ENCODE measurements at regions not wholly inside any gene's neighbourhood (a gene's known extent, or its start where the extent isn't known, plus 50 kb on each side); places are given as distances from the start of the nearest gene placed in this dataset.

GRCh38 chr18:39481281-39481680 lies 1915.7 kb upstream of the CELF4 start:
- TF ChIP-seq, protein P1, sequence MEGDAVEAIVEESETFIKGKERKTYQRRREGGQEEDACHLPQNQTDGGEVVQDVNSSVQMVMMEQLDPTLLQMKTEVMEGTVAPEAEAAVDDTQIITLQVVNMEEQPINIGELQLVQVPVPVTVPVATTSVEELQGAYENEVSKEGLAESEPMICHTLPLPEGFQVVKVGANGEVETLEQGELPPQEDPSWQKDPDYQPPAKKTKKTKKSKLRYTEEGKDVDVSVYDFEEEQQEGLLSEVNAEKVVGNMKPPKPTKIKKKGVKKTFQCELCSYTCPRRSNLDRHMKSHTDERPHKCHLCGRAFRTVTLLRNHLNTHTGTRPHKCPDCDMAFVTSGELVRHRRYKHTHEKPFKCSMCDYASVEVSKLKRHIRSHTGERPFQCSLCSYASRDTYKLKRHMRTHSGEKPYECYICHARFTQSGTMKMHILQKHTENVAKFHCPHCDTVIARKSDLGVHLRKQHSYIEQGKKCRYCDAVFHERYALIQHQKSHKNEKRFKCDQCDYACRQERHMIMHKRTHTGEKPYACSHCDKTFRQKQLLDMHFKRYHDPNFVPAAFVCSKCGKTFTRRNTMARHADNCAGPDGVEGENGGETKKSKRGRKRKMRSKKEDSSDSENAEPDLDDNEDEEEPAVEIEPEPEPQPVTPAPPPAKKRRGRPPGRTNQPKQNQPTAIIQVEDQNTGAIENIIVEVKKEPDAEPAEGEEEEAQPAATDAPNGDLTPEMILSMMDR (conservative IDR thresholded peaks at IDR 0.05; ENCODE audit: low read depth in 2 of 2) = no peak
- TF ChIP-seq EZH2phosphoT487 (IDR thresholded peaks at IDR 0.05; ENCODE audit: unreplicated experiment) (no peak), POLR2AphosphoS5 (IDR thresholded peaks at IDR 0.05; ENCODE audit: low read depth) (no peak), EZH2 (IDR thresholded peaks at IDR 0.05; ENCODE audit: low read depth, unreplicated experiment) (no peak), ZNF462 (CRISPR knock-in tag; IDR thresholded peaks at IDR 0.05) (no peak), REST (IDR thresholded peaks at IDR 0.05; ENCODE audit: unreplicated experiment) (no peak), CREB1 (CRISPR knock-in tag; IDR thresholded peaks at IDR 0.05; ENCODE audit: low read depth) (no peak), NANOG (IDR thresholded peaks at IDR 0.05; ENCODE audit: borderline replicate concordance) (no peak)
- TF ChIP-seq, protein P2, sequence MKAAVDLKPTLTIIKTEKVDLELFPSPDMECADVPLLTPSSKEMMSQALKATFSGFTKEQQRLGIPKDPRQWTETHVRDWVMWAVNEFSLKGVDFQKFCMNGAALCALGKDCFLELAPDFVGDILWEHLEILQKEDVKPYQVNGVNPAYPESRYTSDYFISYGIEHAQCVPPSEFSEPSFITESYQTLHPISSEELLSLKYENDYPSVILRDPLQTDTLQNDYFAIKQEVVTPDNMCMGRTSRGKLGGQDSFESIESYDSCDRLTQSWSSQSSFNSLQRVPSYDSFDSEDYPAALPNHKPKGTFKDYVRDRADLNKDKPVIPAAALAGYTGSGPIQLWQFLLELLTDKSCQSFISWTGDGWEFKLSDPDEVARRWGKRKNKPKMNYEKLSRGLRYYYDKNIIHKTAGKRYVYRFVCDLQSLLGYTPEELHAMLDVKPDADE (IDR thresholded peaks at IDR 0.05) = no peak

All from GM23338 (cell line).